ENCODE measurements at regions not wholly inside any gene's neighbourhood (a gene's known extent, or its start where the extent isn't known, plus 50 kb on each side); places are given as distances from the start of the nearest gene placed in this dataset.

DNA sequence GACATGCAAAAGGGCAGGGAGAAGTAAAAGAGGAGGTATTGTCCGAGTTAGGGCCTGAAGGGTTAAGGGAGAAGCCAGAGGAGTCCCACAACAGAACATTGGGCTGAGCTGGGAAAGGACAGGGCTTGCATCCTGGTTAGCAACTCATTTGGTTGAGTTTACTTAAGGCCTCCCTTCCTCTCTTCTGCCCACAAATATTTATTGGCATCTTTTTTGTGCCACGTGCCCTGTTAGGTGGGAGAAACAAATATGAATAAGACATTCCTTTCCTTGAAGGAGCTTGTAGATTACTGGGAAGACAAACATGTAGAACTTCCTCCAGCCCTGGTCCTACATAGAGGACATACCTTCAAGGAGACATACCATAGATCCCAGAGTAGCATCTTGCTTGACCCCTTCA, 53.0 kb upstream of the PRELP start:
- DNase-seq (ENCODE audit: low read depth in 1 of 2, low spot score in 1 of 2) = no peak
- Histone ChIP-seq H3K36me3 (no peaks in the 10 kb centered on the region), H3K27me3 (no peaks in the 10 kb centered on the region), H3K9me3 (ENCODE audit: low read depth) (no peaks in the 10 kb centered on the region), H3K4me3 (no peak overlapping the region), H3K4me1 (ENCODE audit: low read depth) (peaks cover 6% of the 10 kb centered on the region), H3K27ac (no peak overlapping the region)
- TF ChIP-seq, protein P1, sequence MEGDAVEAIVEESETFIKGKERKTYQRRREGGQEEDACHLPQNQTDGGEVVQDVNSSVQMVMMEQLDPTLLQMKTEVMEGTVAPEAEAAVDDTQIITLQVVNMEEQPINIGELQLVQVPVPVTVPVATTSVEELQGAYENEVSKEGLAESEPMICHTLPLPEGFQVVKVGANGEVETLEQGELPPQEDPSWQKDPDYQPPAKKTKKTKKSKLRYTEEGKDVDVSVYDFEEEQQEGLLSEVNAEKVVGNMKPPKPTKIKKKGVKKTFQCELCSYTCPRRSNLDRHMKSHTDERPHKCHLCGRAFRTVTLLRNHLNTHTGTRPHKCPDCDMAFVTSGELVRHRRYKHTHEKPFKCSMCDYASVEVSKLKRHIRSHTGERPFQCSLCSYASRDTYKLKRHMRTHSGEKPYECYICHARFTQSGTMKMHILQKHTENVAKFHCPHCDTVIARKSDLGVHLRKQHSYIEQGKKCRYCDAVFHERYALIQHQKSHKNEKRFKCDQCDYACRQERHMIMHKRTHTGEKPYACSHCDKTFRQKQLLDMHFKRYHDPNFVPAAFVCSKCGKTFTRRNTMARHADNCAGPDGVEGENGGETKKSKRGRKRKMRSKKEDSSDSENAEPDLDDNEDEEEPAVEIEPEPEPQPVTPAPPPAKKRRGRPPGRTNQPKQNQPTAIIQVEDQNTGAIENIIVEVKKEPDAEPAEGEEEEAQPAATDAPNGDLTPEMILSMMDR (IDR thresholded peaks at IDR 0.05; ENCODE audit: low read depth, low read length) = no peak

DNA sequence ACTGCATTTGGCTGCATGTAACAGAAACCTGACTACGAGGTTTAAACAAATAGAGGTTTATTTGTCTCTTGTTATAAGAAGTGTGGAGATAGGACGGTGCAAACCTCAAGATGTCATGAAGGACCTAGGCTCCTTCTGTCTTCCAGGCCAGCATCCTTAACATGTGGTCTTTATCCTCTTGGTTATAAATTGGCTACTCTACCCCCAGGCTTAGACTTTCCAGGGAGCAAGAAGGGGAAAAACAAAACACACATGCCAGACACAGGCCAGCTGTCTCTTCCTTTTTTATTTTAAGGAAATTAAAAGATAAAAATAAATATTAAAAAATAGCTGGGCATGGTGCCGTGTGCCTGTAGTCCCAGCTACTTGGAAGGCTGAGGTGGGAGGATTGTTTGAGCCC, 51.3 kb upstream of the PRELP start:
- Histone ChIP-seq H3K36me3 (no peaks in the 10 kb centered on the region), H3K4me1 (ENCODE audit: low read depth) (peaks cover 6% of the 10 kb centered on the region), H3K27me3 (no peaks in the 10 kb centered on the region), H3K9me3 (ENCODE audit: low read depth) (no peaks in the 10 kb centered on the region), H3K27ac (no peak overlapping the region), H3K4me3 (no peak overlapping the region)
- DNase-seq (ENCODE audit: low read depth in 1 of 2, low spot score in 1 of 2) = no peak
- TF ChIP-seq, protein P1 (IDR thresholded peaks at IDR 0.05; ENCODE audit: low read depth, low read length) = no peak

DNA sequence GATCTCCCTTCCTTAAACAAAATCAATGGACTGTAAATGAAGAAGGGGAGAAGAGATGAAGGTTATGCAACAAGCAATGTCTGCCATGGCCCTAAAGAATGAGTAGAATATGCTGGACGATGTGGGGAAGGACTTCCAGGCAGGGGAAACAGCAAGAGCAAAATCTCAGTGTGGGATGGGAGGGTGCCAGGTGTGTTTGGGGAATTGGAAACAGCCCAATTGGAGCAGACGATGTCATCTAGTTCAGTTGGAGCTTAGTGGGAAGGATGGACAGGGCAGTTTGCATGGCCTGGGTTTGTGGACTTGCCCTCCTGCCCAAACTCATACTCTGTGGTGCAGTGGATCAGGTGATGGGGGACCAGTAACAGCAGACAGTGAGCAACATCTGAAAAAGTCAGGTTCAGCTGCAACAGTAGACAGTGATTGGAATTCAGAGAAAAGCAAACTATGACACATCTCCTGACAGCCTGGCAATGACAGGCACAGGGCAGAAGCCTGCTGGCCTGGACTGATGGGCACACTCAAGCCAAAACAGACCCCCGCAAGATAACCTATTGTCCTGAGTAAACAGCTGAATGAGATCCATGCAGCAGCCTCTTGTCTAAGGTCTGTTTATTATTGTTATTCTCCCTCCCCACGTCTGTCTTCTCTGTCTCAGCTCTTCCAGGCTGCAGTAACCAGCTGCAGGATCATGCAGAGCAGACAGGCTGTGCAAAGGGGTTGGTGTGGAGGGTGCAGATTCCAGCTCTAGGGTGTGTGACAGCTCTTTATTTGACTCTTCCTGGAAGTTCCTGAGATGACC, 50.5 kb upstream of the PRELP start:
- no peak overlapping the region for H3K27ac ChIP-seq
- no peaks in the 10 kb centered on the region for H3K9me3 ChIP-seq (ENCODE audit: low read depth)
- TF ChIP-seq, protein P1 (IDR thresholded peaks at IDR 0.05; ENCODE audit: low read depth, low read length) = no peak
- peaks cover 6% of the 10 kb centered on the region for H3K4me1 ChIP-seq (ENCODE audit: low read depth)
- H3K4me3 ChIP-seq = no peak overlapping the region
- H3K36me3 ChIP-seq = no peaks in the 10 kb centered on the region
- no peak for DNase-seq (ENCODE audit: low read depth in 1 of 2, low spot score in 1 of 2)
- no peaks in the 10 kb centered on the region for H3K27me3 ChIP-seq

DNA sequence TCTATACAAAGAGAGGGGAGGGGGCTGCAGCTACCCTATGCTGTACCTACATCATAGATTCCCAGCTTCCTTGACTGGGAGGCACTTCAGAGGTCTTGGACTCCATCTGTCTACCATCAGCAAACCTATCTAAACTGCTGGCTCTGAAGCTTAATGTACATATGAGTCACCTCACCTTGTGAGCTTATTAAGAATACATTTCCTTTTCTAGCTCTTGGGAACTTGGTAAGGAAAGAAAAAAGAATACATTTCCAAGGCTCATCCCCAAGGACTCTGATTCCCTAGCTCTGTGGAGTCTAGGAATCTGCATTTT, 50.0 kb upstream of the PRELP start:
- H3K27me3 ChIP-seq = no peaks in the 10 kb centered on the region
- H3K4me3 ChIP-seq = no peak overlapping the region
- peaks cover 6% of the 10 kb centered on the region for H3K4me1 ChIP-seq (ENCODE audit: low read depth)
- DNase-seq (ENCODE audit: low read depth in 1 of 2, low spot score in 1 of 2) = no peak
- TF ChIP-seq, protein P1 (IDR thresholded peaks at IDR 0.05; ENCODE audit: low read depth, low read length) = no peak
- no peaks in the 10 kb centered on the region for H3K36me3 ChIP-seq
- no peaks in the 10 kb centered on the region for H3K9me3 ChIP-seq (ENCODE audit: low read depth)
- H3K27ac ChIP-seq = no peak overlapping the region
